ENCODE measurements at regions not wholly inside any gene's neighbourhood (a gene's known extent, or its start where the extent isn't known, plus 50 kb on each side); places are given as distances from the start of the nearest gene placed in this dataset.

DNA sequence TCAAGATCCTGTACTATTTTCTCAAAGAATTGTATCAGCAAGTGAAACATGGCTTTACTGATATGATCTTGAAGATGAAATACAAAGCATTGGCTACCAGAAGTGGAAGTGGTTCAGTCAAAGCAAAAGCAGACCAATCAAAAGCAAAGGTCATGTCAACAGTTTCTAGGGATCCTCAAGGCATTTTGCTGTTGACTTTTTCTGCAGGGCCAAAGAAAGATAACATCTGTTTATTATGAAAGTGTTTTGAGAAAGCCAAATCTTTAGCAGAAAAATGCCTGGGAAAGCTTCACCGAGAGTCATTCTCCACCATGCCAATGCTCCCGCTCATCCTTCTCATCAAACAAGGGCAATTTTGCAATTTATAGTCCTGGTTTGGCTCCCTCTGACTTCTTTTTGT lies 90.3 kb upstream of the ACO1 start:
- no peak overlapping the region for H3K4me3 ChIP-seq (ENCODE audit: low read length)
- no peaks in the 10 kb centered on the region for H3K4me1 Mint-ChIP-seq
- no peak overlapping the region for H3K27ac ChIP-seq (ENCODE audit: low read depth, low read length)
- no peaks in the 10 kb centered on the region for H3K9me3 ChIP-seq (ENCODE audit: control insufficient read depth, low read length)
- no peak overlapping the region for H3K9ac ChIP-seq (ENCODE audit: extremely low read depth, low read length, poor library complexity, severe bottlenecking)
- no peaks in the 10 kb centered on the region for H3K4me1 ChIP-seq (ENCODE audit: control insufficient read depth, insufficient read depth, low read length)
- H3K27me3 Mint-ChIP-seq (ENCODE audit: insufficient read depth): no peaks in the 10 kb centered on the region
- no peak overlapping the region for H3K4me3 Mint-ChIP-seq
- H3K9me3 Mint-ChIP-seq: peaks cover 11% of the 10 kb centered on the region
- no peaks in the 10 kb centered on the region for H3K36me3 ChIP-seq (ENCODE audit: control insufficient read depth, insufficient read depth, low read length)
- no peaks in the 10 kb centered on the region for H3K36me3 Mint-ChIP-seq (ENCODE audit: low read depth)
- no peak for DNase-seq
- no peak overlapping the region for H3K27ac Mint-ChIP-seq
- 93 to 94% methylated on average over 2 of the region's 2 CpGs for WGBS, 2 experiments (ENCODE audit: insufficient coverage in 1 of 2, insufficient read length in 1 of 2)
- TF ChIP-seq, protein P1, sequence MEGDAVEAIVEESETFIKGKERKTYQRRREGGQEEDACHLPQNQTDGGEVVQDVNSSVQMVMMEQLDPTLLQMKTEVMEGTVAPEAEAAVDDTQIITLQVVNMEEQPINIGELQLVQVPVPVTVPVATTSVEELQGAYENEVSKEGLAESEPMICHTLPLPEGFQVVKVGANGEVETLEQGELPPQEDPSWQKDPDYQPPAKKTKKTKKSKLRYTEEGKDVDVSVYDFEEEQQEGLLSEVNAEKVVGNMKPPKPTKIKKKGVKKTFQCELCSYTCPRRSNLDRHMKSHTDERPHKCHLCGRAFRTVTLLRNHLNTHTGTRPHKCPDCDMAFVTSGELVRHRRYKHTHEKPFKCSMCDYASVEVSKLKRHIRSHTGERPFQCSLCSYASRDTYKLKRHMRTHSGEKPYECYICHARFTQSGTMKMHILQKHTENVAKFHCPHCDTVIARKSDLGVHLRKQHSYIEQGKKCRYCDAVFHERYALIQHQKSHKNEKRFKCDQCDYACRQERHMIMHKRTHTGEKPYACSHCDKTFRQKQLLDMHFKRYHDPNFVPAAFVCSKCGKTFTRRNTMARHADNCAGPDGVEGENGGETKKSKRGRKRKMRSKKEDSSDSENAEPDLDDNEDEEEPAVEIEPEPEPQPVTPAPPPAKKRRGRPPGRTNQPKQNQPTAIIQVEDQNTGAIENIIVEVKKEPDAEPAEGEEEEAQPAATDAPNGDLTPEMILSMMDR (conservative IDR thresholded peaks at IDR 0.05): no peak
- H3K27me3 ChIP-seq (ENCODE audit: control insufficient read depth, insufficient read depth, low read length, poor library complexity, severe bottlenecking): no peaks in the 10 kb centered on the region

- no peaks in the 10 kb centered on the region for H3K4me1 ChIP-seq (ENCODE audit: control insufficient read depth, insufficient read depth, low read length)
- H3K27me3 ChIP-seq (ENCODE audit: control insufficient read depth, insufficient read depth, low read length, poor library complexity, severe bottlenecking): no peaks in the 10 kb centered on the region
- WGBS, 2 experiments (ENCODE audit: insufficient coverage in 1 of 2, insufficient read length in 1 of 2): 80% methylated on average over 2 of the region's 2 CpGs; no CpG with 5 or more reads in 1 of the 2 experiments
- no peak for DNase-seq
- TF ChIP-seq, protein P1 (conservative IDR thresholded peaks at IDR 0.05): no peak
- no peak overlapping the region for H3K9ac ChIP-seq (ENCODE audit: extremely low read depth, low read length, poor library complexity, severe bottlenecking)
- no peaks in the 10 kb centered on the region for H3K4me1 Mint-ChIP-seq
- no peaks in the 10 kb centered on the region for H3K27me3 Mint-ChIP-seq (ENCODE audit: insufficient read depth)
- no peak overlapping the region for H3K27ac Mint-ChIP-seq
- H3K9me3 ChIP-seq (ENCODE audit: control insufficient read depth, low read length): no peaks in the 10 kb centered on the region
- H3K9me3 Mint-ChIP-seq: peaks cover 2% of the 10 kb centered on the region
- no peak overlapping the region for H3K4me3 ChIP-seq (ENCODE audit: low read length)
- H3K36me3 Mint-ChIP-seq (ENCODE audit: low read depth): no peaks in the 10 kb centered on the region
- no peaks in the 10 kb centered on the region for H3K36me3 ChIP-seq (ENCODE audit: control insufficient read depth, insufficient read depth, low read length)
- H3K27ac ChIP-seq (ENCODE audit: low read depth, low read length): no peak overlapping the region
- no peak overlapping the region for H3K4me3 Mint-ChIP-seq
Observed at GRCh38 chr9:32300373-32300772, 84.1 kb upstream of the ACO1 start.

- DNase-seq: no peak
- WGBS, 2 experiments (ENCODE audit: insufficient coverage in 1 of 2, insufficient read length in 1 of 2): 0% methylated on average over 1 of the region's 1 CpG
- Histone ChIP-seq H3K27ac (ENCODE audit: low read depth, low read length) (no peak overlapping the region), H3K4me1 (ENCODE audit: control insufficient read depth, insufficient read depth, low read length) (no peaks in the 10 kb centered on the region), H3K9me3 (ENCODE audit: control insufficient read depth, low read length) (no peaks in the 10 kb centered on the region), H3K27me3 (ENCODE audit: control insufficient read depth, insufficient read depth, low read length, poor library complexity, severe bottlenecking) (no peaks in the 10 kb centered on the region), H3K36me3 (ENCODE audit: control insufficient read depth, insufficient read depth, low read length) (no peaks in the 10 kb centered on the region), H3K4me3 (ENCODE audit: low read length) (no peak overlapping the region), H3K9ac (ENCODE audit: extremely low read depth, low read length, poor library complexity, severe bottlenecking) (no peak overlapping the region)
- H3K4me1 Mint-ChIP-seq: peaks cover 11% of the 10 kb centered on the region
- no peak overlapping the region for H3K4me3 Mint-ChIP-seq
- H3K27me3 Mint-ChIP-seq (ENCODE audit: insufficient read depth): no peaks in the 10 kb centered on the region
- TF ChIP-seq, protein P1 (conservative IDR thresholded peaks at IDR 0.05): no peak
- peaks cover 20% of the 10 kb centered on the region for H3K9me3 Mint-ChIP-seq
- H3K36me3 Mint-ChIP-seq (ENCODE audit: low read depth): peaks cover 4% of the 10 kb centered on the region
- no peak overlapping the region for H3K27ac Mint-ChIP-seq
Observed at GRCh38 chr9:32304495-32304894, 79.9 kb upstream of the ACO1 start.
